ENCODE measurements at regions not wholly inside any gene's neighbourhood (a gene's known extent, or its start where the extent isn't known, plus 50 kb on each side); places are given as distances from the start of the nearest gene placed in this dataset.

- Histone ChIP-seq H3K36me3 (ENCODE audit: control insufficient read depth, insufficient read depth, low read length) (no peaks in the 10 kb centered on the region), H4K91ac (ENCODE audit: insufficient read depth, low read depth, low read length) (peak overlapping the region; percentile 71), H4K5ac (ENCODE audit: low read depth, low read length) (no peak overlapping the region; the same call in 1 of the 2 replicates), H3K18ac (ENCODE audit: low read depth, low read length) (peak overlapping the region; percentile 40; the same call in 1 of the 2 replicates), H3K4me3 (ENCODE audit: insufficient read depth, low read depth, low read length) (no peak overlapping the region), H3K23ac (ENCODE audit: low read depth, low read length) (peak overlapping the region; percentile 19; the same call in 1 of the 2 replicates), H2BK20ac (ENCODE audit: low read depth, low read length) (peak overlapping the region; percentile 88), H3K56ac (ENCODE audit: extremely low read depth, insufficient read depth, low read length) (0 out of 2 replicates have a peak overlapping the region, but pooled peaks have one; percentile 14), H3K27ac (ENCODE audit: insufficient read depth, low read length) (no peak overlapping the region; the same call in 1 of the 2 replicates), H3K4me1 (ENCODE audit: control insufficient read depth, insufficient read depth, low read length) (peaks cover 50% of the 10 kb centered on the region), H2AK5ac (ENCODE audit: low read depth, low read length) (peak overlapping the region; percentile 86), H3K9me3 (ENCODE audit: control insufficient read depth, insufficient read depth, low read length) (peaks cover 3% of the 10 kb centered on the region), H4K8ac (ENCODE audit: low read depth in 2 of 2, low read length in 2 of 2) (peak overlapping the region; percentile 21 to 48; a peak in 2 of 4 replicates), H3K9ac (ENCODE audit: low read depth, low read length) (no peak overlapping the region), H2BK5ac (ENCODE audit: low read depth, low read length, poor library complexity, severe bottlenecking) (peak overlapping the region; percentile 55), H3K14ac (replicated peaks; ENCODE audit: low read depth, low read length) (peak overlapping the region; percentile 47), H3K79me1 (ENCODE audit: low read depth in 1 of 2, low read length in 2 of 2) (peaks cover 0 to 26% of the 10 kb centered on the region in 2 experiments; a peak in 2 of 4 replicates), H2BK120ac (ENCODE audit: low read depth, low read length) (peak overlapping the region; percentile 85), H3K4me2 (ENCODE audit: low read depth, low read length) (no peak overlapping the region), H3K4ac (ENCODE audit: low read depth, low read length) (peak overlapping the region; percentile 85), H2AK9ac (replicated peaks; ENCODE audit: low read depth, low read length, poor library complexity) (peak overlapping the region; percentile 45), H3K9me1 (ENCODE audit: insufficient read depth, low read length) (peaks cover 48% of the 10 kb centered on the region), H2BK15ac (ENCODE audit: low read depth, low read length) (peak overlapping the region; percentile 83; the same call in 2 of the 3 replicates), H3K27me3 (ENCODE audit: control insufficient read depth, insufficient read depth, low read length) (no peaks in the 10 kb centered on the region), H4K20me1 (ENCODE audit: insufficient read depth, low read length) (no peaks in the 10 kb centered on the region), H2AFZ (replicated peaks; ENCODE audit: low read length, poor library complexity) (peak overlapping the region; percentile 71)
- ATAC-seq (ENCODE audit: low read depth) (peak; percentile 36), DNase-seq (peak; percentile 88)
- no TSS peak for BruUV-seq (replicated peaks)
- in situ Hi-C loops (cut with MboI; ENCODE audit: low sequenced_read_pairs) (no loop called here), dilution Hi-C loops (cut with HindIII; ENCODE audit: low sequenced_read_pairs, unreplicated experiment) (no loop called here), intact Hi-C loops (cut with micrococcal nuclease) (no loop called here)
- WGBS, 2 experiments (ENCODE audit: extremely low coverage in 2 of 2, insufficient read length in 1 of 2) = 89% methylated on average over 3 of the region's 8 CpGs; no CpG with 5 or more reads in 1 of the 2 experiments
- no peak for TF ChIP-seq MAZ (IDR thresholded peaks at IDR 0.05; ENCODE audit: borderline replicate concordance, low read depth, low read length)
- no peak for TF ChIP-seq RFX5 (IDR thresholded peaks at IDR 0.05; ENCODE audit: low read depth, low read length)
- peak; percentile 85 for TF ChIP-seq CEBPB (IDR thresholded peaks at IDR 0.05; ENCODE audit: low read depth, low read length)
- no peak for TF ChIP-seq NFE2L2 (IDR thresholded peaks at IDR 0.05; ENCODE audit: low read depth, low read length)
- no peak for TF ChIP-seq MAFK (IDR thresholded peaks at IDR 0.05; ENCODE audit: low read depth, low read length)
- TF ChIP-seq RAD21 (IDR thresholded peaks at IDR 0.05; ENCODE audit: low read length) = no peak
- TF ChIP-seq MXI1 (IDR thresholded peaks at IDR 0.05; ENCODE audit: borderline replicate concordance, low read depth, low read length) = no peak
- no peak for TF ChIP-seq USF2 (IDR thresholded peaks at IDR 0.05; ENCODE audit: low read depth, low read length)
- TF ChIP-seq SMC3 (IDR thresholded peaks at IDR 0.05; ENCODE audit: low read depth, low read length) = no peak
- TF ChIP-seq CHD1 (IDR thresholded peaks at IDR 0.05; ENCODE audit: low read depth, low read length) = no peak
- TF ChIP-seq FOS (IDR thresholded peaks at IDR 0.05; ENCODE audit: low read depth, low read length) = peak; percentile 53; the same call in 1 of the 2 replicates
- TF ChIP-seq, protein P1, sequence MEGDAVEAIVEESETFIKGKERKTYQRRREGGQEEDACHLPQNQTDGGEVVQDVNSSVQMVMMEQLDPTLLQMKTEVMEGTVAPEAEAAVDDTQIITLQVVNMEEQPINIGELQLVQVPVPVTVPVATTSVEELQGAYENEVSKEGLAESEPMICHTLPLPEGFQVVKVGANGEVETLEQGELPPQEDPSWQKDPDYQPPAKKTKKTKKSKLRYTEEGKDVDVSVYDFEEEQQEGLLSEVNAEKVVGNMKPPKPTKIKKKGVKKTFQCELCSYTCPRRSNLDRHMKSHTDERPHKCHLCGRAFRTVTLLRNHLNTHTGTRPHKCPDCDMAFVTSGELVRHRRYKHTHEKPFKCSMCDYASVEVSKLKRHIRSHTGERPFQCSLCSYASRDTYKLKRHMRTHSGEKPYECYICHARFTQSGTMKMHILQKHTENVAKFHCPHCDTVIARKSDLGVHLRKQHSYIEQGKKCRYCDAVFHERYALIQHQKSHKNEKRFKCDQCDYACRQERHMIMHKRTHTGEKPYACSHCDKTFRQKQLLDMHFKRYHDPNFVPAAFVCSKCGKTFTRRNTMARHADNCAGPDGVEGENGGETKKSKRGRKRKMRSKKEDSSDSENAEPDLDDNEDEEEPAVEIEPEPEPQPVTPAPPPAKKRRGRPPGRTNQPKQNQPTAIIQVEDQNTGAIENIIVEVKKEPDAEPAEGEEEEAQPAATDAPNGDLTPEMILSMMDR (conservative IDR thresholded peaks at IDR 0.05; ENCODE audit: low read depth, low read length) = no peak
- TF ChIP-seq BHLHE40 (IDR thresholded peaks at IDR 0.05; ENCODE audit: low read depth, low read length) = no peak
- peak; percentile 81 for TF ChIP-seq RCOR1 (IDR thresholded peaks at IDR 0.05; ENCODE audit: insufficient replicate concordance, low read length)
- TF ChIP-seq POLR2A (IDR thresholded peaks at IDR 0.05; ENCODE audit: low read depth, low read length) = no peak
- ChIA-PET CTCF (interaction anchor here (0.5 to 0.8 kb wide), 2 partner anchors 18 to 31 kb away, joined by 4 to 7 read pairs; no protein-coding TSS in a partner anchor), POLR2A (ENCODE audit: unreplicated experiment) (no interaction called here)
These were observed 52.4 kb upstream of the RNF24 start for GRCh38 chr20:4067600-4068261.
